HG02938 (cell line): ENCODE measurements at regions not wholly inside any gene's neighbourhood (a gene's known extent, or its start where the extent isn't known, plus 50 kb on each side); places are given as distances from the start of the nearest gene placed in this dataset.
"Not testable (repeated sequence)": the region's sequence is repeated elsewhere in the genome, so short reads cannot be mapped to it uniquely, and the experiment has no call there.

ENCODE experiments used
- ATAC-seq: cut with Tn5 transposase; IDR thresholded peaks from one replicate; pipeline ENCODE4 v1.9.1; 2021; ENCODE audit warnings: mild to moderate bottlenecking, moderate library complexity; ENCODE audit not compliant: unreplicated experiment

GRCh38 chr11:67877316-67877715 is 126.6 kb downstream of the UNC93B1 start:
- not testable (repeated sequence) for ATAC-seq

GRCh38 chr11:67873223-67873622 is 130.7 kb downstream of the UNC93B1 start:
- not testable (repeated sequence) for ATAC-seq

- not testable (repeated sequence) for ATAC-seq
These were observed 132.7 kb downstream of the UNC93B1 start for GRCh38 chr11:67871168-67871567.

- ATAC-seq: not testable (repeated sequence)
These were observed 141.0 kb downstream of the UNC93B1 start for GRCh38 chr11:67862896-67863295.

- not testable (repeated sequence) for ATAC-seq
These were observed 144.3 kb downstream of the UNC93B1 start for GRCh38 chr11:67859513-67860161.

- ATAC-seq: not testable (repeated sequence)
These were observed 153.2 kb downstream of the UNC93B1 start for GRCh38 chr11:67850747-67851146.

GRCh38 chr11:67849766-67850165 is 154.1 kb downstream of the UNC93B1 start:
- ATAC-seq: not testable (repeated sequence)

- not testable (repeated sequence) for ATAC-seq
These were observed 155.7 kb downstream of the UNC93B1 start for GRCh38 chr11:67847896-67848875.

- ATAC-seq: not testable (repeated sequence)
These were observed 157.6 kb downstream of the UNC93B1 start for GRCh38 chr11:67846303-67846702.

- not testable (repeated sequence) for ATAC-seq
These were observed 158.6 kb downstream of the UNC93B1 start for GRCh38 chr11:67845296-67845695.

- ATAC-seq: not testable (repeated sequence)
These were observed 163.3 kb downstream of the UNC93B1 start for GRCh38 chr11:67840599-67840998.

- ATAC-seq: not testable (repeated sequence)
These were observed 155.7 kb upstream of the ALDH3B2 start for GRCh38 chr11:67830152-67830551.

- not testable (repeated sequence) for ATAC-seq
These were observed 152.5 kb upstream of the ALDH3B2 start for GRCh38 chr11:67826951-67827296.

GRCh38 chr11:67826028-67826950 is 151.9 kb upstream of the ALDH3B2 start:
- not testable (repeated sequence) for ATAC-seq

GRCh38 chr11:67824861-67825260 is 150.4 kb upstream of the ALDH3B2 start:
- not testable (repeated sequence) for ATAC-seq

- no peak for ATAC-seq
These were observed 145.7 kb upstream of the ALDH3B2 start for GRCh38 chr11:67820081-67820480.

- not testable (repeated sequence) for ATAC-seq
These were observed 143.1 kb upstream of the ALDH3B2 start for GRCh38 chr11:67817558-67817957.

GRCh38 chr11:67809301-67809700 is 134.9 kb upstream of the ALDH3B2 start:
- not testable (repeated sequence) for ATAC-seq

- ATAC-seq: not testable (repeated sequence)
These were observed 133.5 kb upstream of the ALDH3B2 start for GRCh38 chr11:67807896-67808295.

GRCh38 chr11:67806728-67807235 is 132.4 kb upstream of the ALDH3B2 start:
- not testable (repeated sequence) for ATAC-seq
